Thoracic aorta (tissue), 2 donors: ENCODE measurements at regions not wholly inside any gene's neighbourhood (a gene's known extent, or its start where the extent isn't known, plus 50 kb on each side); places are given as distances from the start of the nearest gene placed in this dataset.

Experiments
- ATAC-seq: fragments of 150-250 bp; one replicate; pipeline ENCODE4 v1.8.0; 2017; ENCODE audit warnings: low read depth; ENCODE audit not compliant: insufficient number of reproducible peaks, low FRiP score
- DNase-seq: peaks from one replicate; pipeline ENCODE4 v3.0.0-alpha.2; 2020; ENCODE audit warnings: low spot score
- H3K27ac ChIP-seq, 2 donors: fragments of 200-600 bp; sonication (generic); 1 replicate in 1 of 2; 2 replicates in 1 of 2; pipeline ENCODE4 v1.5.1; 2016; ENCODE audit warnings: mild to moderate bottlenecking in 2 of 2, moderate library complexity in 2 of 2
- H3K27me3 ChIP-seq: fragments of 200-600 bp; sonication (generic); replicated peaks from 2 replicates; pipeline ENCODE4 v1.6.0; 2016; ENCODE audit warnings: mild to moderate bottlenecking; ENCODE audit not compliant: insufficient read depth
- H3K36me3 ChIP-seq: fragments of 200-600 bp; sonication (generic); one replicate; pipeline ENCODE4 v1.5.1; 2016
- H3K4me1 ChIP-seq, 2 donors: fragments of 200-600 bp; sonication (generic); 1 replicate in 1 of 2; 2 replicates in 1 of 2; pipeline versions ENCODE4 v1.5.1 to v1.6.0; 2016; ENCODE audit warnings: low read depth in 2 of 2, mild to moderate bottlenecking in 1 of 2; ENCODE audit not compliant: control insufficient read depth in 1 of 2
- H3K4me3 ChIP-seq: fragments of 200-600 bp; sonication (generic); 2 replicates; pipeline ENCODE4 v1.5.1; 2016; ENCODE audit warnings: mild to moderate bottlenecking
- H3K9me3 ChIP-seq: fragments of 200-600 bp; sonication (generic); 2 replicates; pipeline ENCODE4 v1.5.1; 2016
- TF ChIP-seq, protein P1 (sequence below): fragments of 200-600 bp; sonication (generic); IDR thresholded peaks from one replicate; pipeline ENCODE4 v1.5.1; 2019; ENCODE audit warnings: antibody characterized with exemption

DNA sequence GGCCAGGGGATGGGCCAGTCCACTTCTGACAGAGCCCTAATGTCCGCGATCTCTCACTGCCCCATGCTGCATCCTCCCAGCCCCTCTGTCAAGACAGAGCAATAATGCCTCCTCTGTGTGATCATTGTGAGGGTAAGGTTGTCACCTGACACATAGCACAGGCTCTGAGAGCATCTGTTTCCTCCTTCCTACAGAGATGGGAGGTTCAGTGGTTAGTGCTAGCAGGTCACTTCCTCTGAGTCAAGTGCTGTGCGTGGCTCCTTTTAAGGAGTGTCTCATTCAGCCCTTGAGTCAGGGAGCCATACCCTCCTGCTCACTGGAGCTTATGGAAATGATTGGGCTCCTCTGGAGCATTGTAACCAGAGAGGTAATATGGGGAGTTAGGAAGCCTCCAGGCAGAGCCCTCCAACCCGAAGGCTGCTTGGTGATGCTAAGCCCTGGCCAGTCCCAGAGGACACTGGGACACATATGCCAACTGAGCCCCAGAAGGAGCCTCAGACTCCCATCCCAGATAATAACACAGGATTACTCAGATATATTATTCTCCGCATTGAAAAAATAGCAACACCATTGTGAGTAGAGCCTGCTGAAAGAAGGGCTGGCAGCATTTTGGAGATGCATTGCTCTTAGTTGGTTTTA, 189.0 kb downstream of the GALNT1 start:
- H3K4me1 ChIP-seq = no peaks in the 10 kb centered on the region
- no peak for ATAC-seq
- DNase-seq = no peak
- H3K9me3 ChIP-seq = no peaks in the 10 kb centered on the region
- no peaks in the 10 kb centered on the region for H3K36me3 ChIP-seq
- TF ChIP-seq, protein P1, sequence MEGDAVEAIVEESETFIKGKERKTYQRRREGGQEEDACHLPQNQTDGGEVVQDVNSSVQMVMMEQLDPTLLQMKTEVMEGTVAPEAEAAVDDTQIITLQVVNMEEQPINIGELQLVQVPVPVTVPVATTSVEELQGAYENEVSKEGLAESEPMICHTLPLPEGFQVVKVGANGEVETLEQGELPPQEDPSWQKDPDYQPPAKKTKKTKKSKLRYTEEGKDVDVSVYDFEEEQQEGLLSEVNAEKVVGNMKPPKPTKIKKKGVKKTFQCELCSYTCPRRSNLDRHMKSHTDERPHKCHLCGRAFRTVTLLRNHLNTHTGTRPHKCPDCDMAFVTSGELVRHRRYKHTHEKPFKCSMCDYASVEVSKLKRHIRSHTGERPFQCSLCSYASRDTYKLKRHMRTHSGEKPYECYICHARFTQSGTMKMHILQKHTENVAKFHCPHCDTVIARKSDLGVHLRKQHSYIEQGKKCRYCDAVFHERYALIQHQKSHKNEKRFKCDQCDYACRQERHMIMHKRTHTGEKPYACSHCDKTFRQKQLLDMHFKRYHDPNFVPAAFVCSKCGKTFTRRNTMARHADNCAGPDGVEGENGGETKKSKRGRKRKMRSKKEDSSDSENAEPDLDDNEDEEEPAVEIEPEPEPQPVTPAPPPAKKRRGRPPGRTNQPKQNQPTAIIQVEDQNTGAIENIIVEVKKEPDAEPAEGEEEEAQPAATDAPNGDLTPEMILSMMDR = no peak
- no peak overlapping the region for H3K4me3 ChIP-seq
- H3K27ac ChIP-seq = no peak overlapping the region
- no peaks in the 10 kb centered on the region for H3K27me3 ChIP-seq

DNA sequence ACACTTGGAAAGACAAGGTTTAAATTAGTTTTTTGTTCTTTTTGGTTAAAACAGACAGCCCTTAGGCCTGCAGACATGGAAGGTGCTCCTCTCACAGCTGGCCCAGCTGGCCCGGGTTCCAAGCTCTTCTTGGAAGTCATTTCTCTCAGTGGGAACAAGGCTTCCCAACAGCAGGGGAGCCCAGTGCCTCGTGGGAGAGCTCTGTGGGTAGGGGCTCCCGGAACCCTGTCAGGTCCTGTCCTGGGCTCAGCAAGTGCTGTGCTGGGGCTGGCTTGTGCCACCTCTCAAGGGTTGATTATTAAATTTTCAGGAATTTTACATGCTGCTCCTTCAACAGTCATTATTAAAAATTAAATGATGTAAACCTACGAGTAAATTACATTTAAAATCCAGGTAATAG, 189.6 kb downstream of the GALNT1 start:
- TF ChIP-seq, protein P1 = no peak
- Histone ChIP-seq H3K36me3 (no peaks in the 10 kb centered on the region), H3K27ac (no peak overlapping the region), H3K27me3 (no peaks in the 10 kb centered on the region), H3K4me3 (no peak overlapping the region), H3K9me3 (no peaks in the 10 kb centered on the region), H3K4me1 (no peaks in the 10 kb centered on the region)
- ATAC-seq = no peak
- DNase-seq = no peak

DNA sequence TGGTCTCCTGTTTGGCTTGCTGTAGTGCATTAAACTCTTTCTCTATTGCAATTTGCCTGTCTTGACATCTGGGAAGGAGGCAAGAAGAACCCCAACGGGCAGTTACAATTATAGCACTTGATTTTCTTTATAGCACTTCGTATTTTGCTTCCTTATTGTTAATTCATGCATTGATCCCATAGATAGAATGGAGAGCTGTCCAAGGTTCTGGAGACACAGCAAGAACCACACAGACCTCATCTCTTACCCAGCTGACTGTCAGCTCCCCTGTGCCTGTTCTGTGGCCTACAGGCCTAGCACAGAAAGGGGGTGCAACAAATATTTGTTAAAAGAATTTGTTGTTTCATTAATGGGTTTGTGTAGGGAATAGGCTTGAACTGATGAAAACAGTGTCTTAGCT, 194.3 kb downstream of the GALNT1 start:
- no peak for ATAC-seq

DNA sequence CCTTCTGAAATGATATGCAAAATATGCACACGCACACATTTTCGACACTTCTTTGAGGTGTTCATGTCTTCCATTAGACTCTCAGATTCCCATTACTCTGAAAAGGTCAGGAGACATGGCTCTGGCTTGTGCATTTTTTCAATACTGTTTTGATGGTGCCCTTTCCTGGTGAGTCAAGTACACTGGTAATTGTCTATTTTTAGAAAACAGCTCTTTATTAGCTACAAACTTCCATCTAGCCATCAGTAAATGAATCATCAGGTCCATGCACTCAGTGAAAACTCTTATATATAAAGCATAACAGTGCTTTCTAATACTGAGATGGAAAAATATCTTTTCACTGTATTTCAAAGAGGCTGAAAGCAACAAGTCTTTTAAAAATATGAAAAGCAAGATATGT, 194.9 kb downstream of the GALNT1 start:
- no peaks in the 10 kb centered on the region for H3K9me3 ChIP-seq
- no peak overlapping the region for H3K4me3 ChIP-seq
- H3K27me3 ChIP-seq = no peaks in the 10 kb centered on the region
- TF ChIP-seq, protein P1 = no peak
- no peaks in the 10 kb centered on the region for H3K36me3 ChIP-seq
- no peak for DNase-seq
- H3K4me1 ChIP-seq = no peaks in the 10 kb centered on the region
- no peak overlapping the region for H3K27ac ChIP-seq
- no peak for ATAC-seq

More for the DNA sequence above, 194.3 kb downstream of the GALNT1 start:
- H3K4me3 ChIP-seq = no peak overlapping the region
- H3K27me3 ChIP-seq = no peaks in the 10 kb centered on the region
- no peaks in the 10 kb centered on the region for H3K36me3 ChIP-seq
- H3K27ac ChIP-seq = no peak overlapping the region
- H3K9me3 ChIP-seq = no peaks in the 10 kb centered on the region
- no peaks in the 10 kb centered on the region for H3K4me1 ChIP-seq
- TF ChIP-seq, protein P1 = no peak
- no peak for DNase-seq

DNA sequence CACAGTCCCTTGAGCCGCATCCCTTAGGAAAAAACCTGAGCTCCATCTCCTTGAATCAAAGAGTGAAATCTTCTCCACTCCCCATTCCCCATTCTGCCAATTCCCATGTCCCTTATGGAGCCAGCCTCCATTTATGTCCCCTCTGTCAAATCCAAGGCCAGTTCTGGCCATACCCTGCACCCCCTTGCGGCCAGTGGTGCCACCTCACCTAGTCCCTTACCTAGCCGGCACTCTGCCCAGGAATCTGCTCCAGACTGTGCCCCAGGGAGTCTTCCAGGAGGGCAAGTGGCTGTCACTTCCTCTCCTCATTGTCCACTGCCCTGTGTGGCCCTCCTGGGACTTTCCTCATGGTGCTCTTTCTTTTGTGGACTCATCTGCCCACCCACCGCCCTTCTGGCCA, 195.4 kb upstream of the RMP24 start:
- no peak for ATAC-seq
- no peaks in the 10 kb centered on the region for H3K36me3 ChIP-seq
- no peaks in the 10 kb centered on the region for H3K4me1 ChIP-seq
- no peak overlapping the region for H3K4me3 ChIP-seq
- DNase-seq = no peak
- no peak overlapping the region for H3K27ac ChIP-seq
- no peaks in the 10 kb centered on the region for H3K27me3 ChIP-seq
- no peaks in the 10 kb centered on the region for H3K9me3 ChIP-seq
- TF ChIP-seq, protein P1 = no peak
